SU-DHL-6 (cell line): ENCODE measurements at regions not wholly inside any gene's neighbourhood (a gene's known extent, or its start where the extent isn't known, plus 50 kb on each side); places are given as distances from the start of the nearest gene placed in this dataset.
A peak's percentile ranks its signal among the peaks of the same experiment; 100 is the strongest.

Source experiments
- H2AFZ ChIP-seq: fragments of 200-600 bp; sonication (generic); 2 replicates; pipeline ENCODE4 v1.6.1; 2014; ENCODE audit warnings: low read depth, mild to moderate bottlenecking, moderate library complexity, mixed read lengths, antibody characterized with exemption, low read length; ENCODE audit not compliant: severe bottlenecking
- H3F3A ChIP-seq: fragments of 200-600 bp; shearing (Covaris generic); 2 replicates; pipeline ENCODE4 v1.6.0; 2016; ENCODE audit warnings: antibody characterized with exemption, mild to moderate bottlenecking; ENCODE audit not compliant: insufficient read depth
- H3K27ac ChIP-seq: fragments of 200-600 bp; sonication (generic); 2 replicates; pipeline ENCODE4 v1.5.1; 2016; ENCODE audit warnings: low read depth, mild to moderate bottlenecking, low read length, moderate library complexity, mixed read lengths
- H3K27me3 ChIP-seq: fragments of 200-600 bp; sonication (generic), shearing (Covaris generic); 2 replicates; pipeline ENCODE4 v1.6.0; 2014; ENCODE audit warnings: mild to moderate bottlenecking, low read length
- H3K36me3 ChIP-seq: fragments of 200-600 bp; sonication (generic); 2 replicates; pipeline ENCODE4 v1.6.1; 2014; ENCODE audit warnings: mild to moderate bottlenecking, low read length, mixed read lengths
- H3K4me2 ChIP-seq: fragments of 300-600, 200-600 bp; shearing (Covaris generic), sonication (generic); 2 replicates; pipeline ENCODE4 v1.6.0; 2014; ENCODE audit warnings: low read length, low read depth, mild to moderate bottlenecking; ENCODE audit not compliant: poor library complexity, severe bottlenecking
- H3K4me3 ChIP-seq: fragments of 200-600 bp; sonication (generic); 2 replicates; pipeline ENCODE4 v1.5.1; 2014; ENCODE audit warnings: antibody characterized with exemption, low read length, mild to moderate bottlenecking, mixed read lengths; ENCODE audit not compliant: insufficient read depth, poor library complexity, severe bottlenecking
- H3K79me2 ChIP-seq: fragments of 200-600 bp; sonication (generic); 2 replicates; pipeline ENCODE4 v1.6.1; 2014; ENCODE audit warnings: mild to moderate bottlenecking, low read length, moderate library complexity; ENCODE audit not compliant: insufficient read depth
- H3K9ac ChIP-seq: fragments of 200-600 bp; sonication (generic); 2 replicates; pipeline ENCODE4 v1.7.0; 2014; ENCODE audit warnings: mild to moderate bottlenecking, low read length
- H3K9me2 ChIP-seq: fragments of 200-600 bp; sonication (generic); replicated peaks from 2 replicates; pipeline ENCODE4 v1.6.1; 2014; ENCODE audit warnings: low read length; ENCODE audit not compliant: insufficient read depth
- H3K9me3 ChIP-seq: fragments of 200-600 bp; sonication (generic); 2 replicates; pipeline ENCODE4 v1.6.1; 2014; ENCODE audit warnings: low read length, mixed read lengths; ENCODE audit not compliant: insufficient read depth
- H4K20me1 ChIP-seq: fragments of 200-600 bp; sonication (generic); 2 replicates; pipeline ENCODE4 v1.6.1; 2014; ENCODE audit warnings: low read depth, mild to moderate bottlenecking, antibody characterized with exemption, low read length, moderate library complexity, mixed read lengths
- CTCF ChIP-seq: fragments of 200-600 bp; sonication (generic); IDR thresholded peaks from one replicate; pipeline ENCODE4 v1.5.1; 2017; ENCODE audit warnings: antibody characterized with exemption, mild to moderate bottlenecking, low read length, moderate library complexity; ENCODE audit not compliant: insufficient read depth, poor library complexity, severe bottlenecking
- EZH2phosphoT487 ChIP-seq: fragments of 200-600 bp; sonication (generic), shearing (Covaris generic); conservative IDR thresholded peaks from 2 replicates; pipeline ENCODE4 v1.6.1; 2018; ENCODE audit warnings: mild to moderate bottlenecking, antibody characterized with exemption, low read length, moderate library complexity, mixed read lengths

- H3F3A ChIP-seq: peaks cover 4% of the 10 kb centered on the region
- no peaks in the 10 kb centered on the region for H3K9me2 ChIP-seq
- H4K20me1 ChIP-seq: no peaks in the 10 kb centered on the region
- no peaks in the 10 kb centered on the region for H3K27me3 ChIP-seq
- no peaks in the 10 kb centered on the region for H3K9me3 ChIP-seq
- H3K36me3 ChIP-seq: no peaks in the 10 kb centered on the region
- H3K4me2 ChIP-seq: no peak overlapping the region
- H3K4me3 ChIP-seq: no peak overlapping the region
- H2AFZ ChIP-seq: no peak overlapping the region
- TF ChIP-seq CTCF: no peak
- TF ChIP-seq EZH2phosphoT487: no peak
- H3K27ac ChIP-seq: no peak overlapping the region
- H3K9ac ChIP-seq: no peak overlapping the region
- no peaks in the 10 kb centered on the region for H3K79me2 ChIP-seq
Measured at GRCh38 chr2:8539743-8540551, 141.9 kb upstream of the ID2 start.

DNA sequence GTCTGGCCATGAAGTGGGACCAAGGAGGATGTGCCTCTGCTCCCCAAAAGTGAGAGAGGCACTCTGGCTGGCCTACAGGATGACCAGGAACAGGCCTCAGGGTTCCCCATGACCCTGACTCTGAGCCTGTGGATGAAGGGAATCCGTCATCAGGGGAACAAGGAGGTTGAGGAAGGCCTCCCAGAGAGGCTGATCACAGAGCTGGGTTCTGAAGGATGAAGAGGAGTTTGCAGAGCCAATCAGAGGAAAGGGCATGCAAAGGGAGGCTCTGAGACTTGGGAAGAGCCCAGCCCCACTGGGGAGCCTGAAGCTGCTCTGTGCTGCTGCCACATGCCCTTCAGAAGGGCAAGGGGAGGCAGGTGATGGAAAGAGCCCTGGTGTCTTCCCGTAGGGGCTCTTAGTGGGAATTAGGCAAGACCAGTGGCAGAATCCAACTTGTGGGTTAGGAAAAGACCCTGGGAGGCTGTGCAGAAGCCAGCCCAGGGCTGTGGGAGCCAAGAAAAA is 141.3 kb upstream of the ID2 start:
- Histone ChIP-seq H4K20me1 (no peaks in the 10 kb centered on the region), H2AFZ (no peak overlapping the region), H3K36me3 (no peaks in the 10 kb centered on the region), H3K9me2 (no peaks in the 10 kb centered on the region), H3K9me3 (no peaks in the 10 kb centered on the region), H3K27me3 (no peaks in the 10 kb centered on the region), H3K4me3 (no peak overlapping the region), H3K4me2 (no peak overlapping the region), H3F3A (peaks cover 4% of the 10 kb centered on the region), H3K27ac (no peak overlapping the region), H3K79me2 (no peaks in the 10 kb centered on the region), H3K9ac (no peak overlapping the region)
- TF ChIP-seq EZH2phosphoT487: 0 out of 2 replicates have a peak, but pooled peaks have one; percentile 62
- TF ChIP-seq CTCF: no peak

DNA sequence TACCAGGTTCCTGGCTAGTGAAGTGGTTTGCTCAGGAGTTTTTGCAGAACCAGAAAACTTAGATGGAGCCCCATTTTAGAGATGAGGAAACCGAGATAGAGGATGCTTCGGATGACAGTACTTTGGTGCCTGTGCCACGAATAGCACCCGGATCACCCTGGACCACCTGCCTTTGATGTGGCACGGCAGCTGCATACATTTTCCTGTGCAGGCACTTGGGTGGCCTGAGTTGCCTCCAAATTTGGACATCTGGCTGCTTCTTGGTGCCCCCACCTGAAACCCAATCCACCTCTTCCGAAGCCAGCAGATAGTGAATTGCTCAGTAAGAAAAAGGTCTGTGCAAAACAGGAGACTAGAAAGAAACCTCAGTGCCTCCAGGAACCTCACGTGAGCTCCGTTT is 140.6 kb upstream of the ID2 start:
- no peak overlapping the region for H3K4me3 ChIP-seq
- H3K36me3 ChIP-seq: no peaks in the 10 kb centered on the region
- TF ChIP-seq EZH2phosphoT487: no peak
- TF ChIP-seq CTCF: no peak
- H3K9me2 ChIP-seq: no peaks in the 10 kb centered on the region
- H3K27ac ChIP-seq: no peak overlapping the region
- H4K20me1 ChIP-seq: no peaks in the 10 kb centered on the region
- no peaks in the 10 kb centered on the region for H3K9me3 ChIP-seq
- H3K27me3 ChIP-seq: no peaks in the 10 kb centered on the region
- no peak overlapping the region for H3K9ac ChIP-seq
- H3F3A ChIP-seq: peaks cover 4% of the 10 kb centered on the region
- H2AFZ ChIP-seq: no peak overlapping the region
- no peaks in the 10 kb centered on the region for H3K79me2 ChIP-seq
- no peak overlapping the region for H3K4me2 ChIP-seq
